ENCODE measurements at regions not wholly inside any gene's neighbourhood (a gene's known extent, or its start where the extent isn't known, plus 50 kb on each side); places are given as distances from the start of the nearest gene placed in this dataset.

GRCh38 chr10:9766762-9767161 lies 1250.9 kb upstream of the CELF2 start:
- TF ChIP-seq GATA2 (IDR thresholded peaks at IDR 0.05; ENCODE audit: low read depth, low read length) = no peak
- TF ChIP-seq GATA3 (IDR thresholded peaks at IDR 0.05; ENCODE audit: low read depth, low read length) = no peak

Data from SH-SY5Y (cell line).